ENCODE measurements at regions not wholly inside any gene's neighbourhood (a gene's known extent, or its start where the extent isn't known, plus 50 kb on each side); places are given as distances from the start of the nearest gene placed in this dataset.

- Histone ChIP-seq H3K27me3 (ENCODE audit: insufficient read depth, low read length) (no peaks in the 10 kb centered on the region), H3K36me3 (ENCODE audit: insufficient read depth, low read length) (no peaks in the 10 kb centered on the region), H3K4me1 (ENCODE audit: insufficient read depth, low read length) (no peaks in the 10 kb centered on the region), H3K4me3 (ENCODE audit: low read length in 2 of 2) (no peak overlapping the region), H3K9me3 (ENCODE audit: control insufficient read depth in 1 of 2, low read length in 2 of 2) (no peaks in the 10 kb centered on the region), H3K27ac (ENCODE audit: low read depth, low read length) (no peak overlapping the region)
- Mint-ChIP-seq H3K4me3 (no peak overlapping the region), H3K9me3 (peaks cover 2 to 20% (median 10%) of the 10 kb centered on the region in 8 donors), H3K36me3 (no peaks in the 10 kb centered on the region), H3K4me1 (no peaks in the 10 kb centered on the region), H3K27me3 (peaks cover 0 to 1% of the 10 kb centered on the region in 2 donors), H3K27ac (no peak overlapping the region)
- CTCF ChIA-PET (ENCODE audit: partially characterized antibody) = interaction anchor here (1.0 kb wide), 1 partner anchor 9 kb away, joined by 3 read pairs; no protein-coding TSS in a partner anchor
- intact Hi-C loops (cut with micrococcal nuclease) = no loop called here
- POLR2A ChIA-PET (ENCODE audit: partially characterized antibody) = no interaction called here
- no peak for DNase-seq
These were observed 2222.7 kb upstream of the WWC1 start for GRCh38 chr5:166068547-166069335.

DNA sequence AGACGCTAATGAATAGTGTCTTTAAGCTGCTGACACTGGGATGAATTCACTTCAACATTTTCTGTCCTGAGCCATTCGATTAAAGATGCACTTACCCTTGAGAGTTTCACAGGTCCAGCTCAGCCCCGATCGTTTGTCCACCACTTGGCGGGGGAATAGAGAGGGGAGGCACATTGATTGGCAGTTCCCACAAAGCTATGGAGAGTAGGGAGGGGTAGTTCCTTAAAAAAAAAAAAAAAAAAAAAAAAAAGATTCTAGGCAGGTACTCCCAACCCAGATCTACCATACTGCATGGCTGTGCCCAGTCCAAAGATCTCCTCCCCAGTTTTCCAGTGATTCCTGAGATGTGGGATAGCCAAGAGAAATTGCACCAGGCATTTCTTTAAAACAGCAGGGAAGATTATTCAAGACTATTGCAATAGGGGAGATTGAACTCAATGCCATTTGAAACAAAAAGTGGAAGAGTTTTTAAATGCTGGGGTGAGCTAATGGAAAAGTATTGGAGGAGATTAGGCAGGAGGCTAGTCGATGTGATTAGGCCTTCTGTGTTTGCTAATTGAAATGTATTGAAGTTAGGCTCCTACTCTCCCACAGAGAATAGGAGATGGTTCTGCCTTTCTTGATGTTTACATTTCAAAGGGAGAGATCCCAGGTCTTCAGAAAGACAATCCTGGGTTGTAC, 2217.4 kb upstream of the WWC1 start:
- H3K27ac Mint-ChIP-seq = no peak overlapping the region
- Histone ChIP-seq H3K9me3 (ENCODE audit: control insufficient read depth in 1 of 2, low read length in 2 of 2) (no peaks in the 10 kb centered on the region), H3K27me3 (ENCODE audit: insufficient read depth, low read length) (no peaks in the 10 kb centered on the region), H3K4me1 (ENCODE audit: insufficient read depth, low read length) (no peaks in the 10 kb centered on the region), H3K4me3 (ENCODE audit: low read length in 2 of 2) (no peak overlapping the region), H3K27ac (ENCODE audit: low read depth, low read length) (no peak overlapping the region), H3K36me3 (ENCODE audit: insufficient read depth, low read length) (no peaks in the 10 kb centered on the region)
- intact Hi-C loops (cut with micrococcal nuclease) = no loop called here
- peaks cover 0 to 1% of the 10 kb centered on the region in 2 donors for H3K27me3 Mint-ChIP-seq
- H3K4me3 Mint-ChIP-seq = no peak overlapping the region
- POLR2A ChIA-PET (ENCODE audit: partially characterized antibody) = no interaction called here
- peaks cover 2 to 14% (median 7%) of the 10 kb centered on the region in 8 donors for H3K9me3 Mint-ChIP-seq
- no peak for DNase-seq
- CTCF ChIA-PET (ENCODE audit: partially characterized antibody) = no interaction called here
- no peaks in the 10 kb centered on the region for H3K4me1 Mint-ChIP-seq
- no peaks in the 10 kb centered on the region for H3K36me3 Mint-ChIP-seq

DNA sequence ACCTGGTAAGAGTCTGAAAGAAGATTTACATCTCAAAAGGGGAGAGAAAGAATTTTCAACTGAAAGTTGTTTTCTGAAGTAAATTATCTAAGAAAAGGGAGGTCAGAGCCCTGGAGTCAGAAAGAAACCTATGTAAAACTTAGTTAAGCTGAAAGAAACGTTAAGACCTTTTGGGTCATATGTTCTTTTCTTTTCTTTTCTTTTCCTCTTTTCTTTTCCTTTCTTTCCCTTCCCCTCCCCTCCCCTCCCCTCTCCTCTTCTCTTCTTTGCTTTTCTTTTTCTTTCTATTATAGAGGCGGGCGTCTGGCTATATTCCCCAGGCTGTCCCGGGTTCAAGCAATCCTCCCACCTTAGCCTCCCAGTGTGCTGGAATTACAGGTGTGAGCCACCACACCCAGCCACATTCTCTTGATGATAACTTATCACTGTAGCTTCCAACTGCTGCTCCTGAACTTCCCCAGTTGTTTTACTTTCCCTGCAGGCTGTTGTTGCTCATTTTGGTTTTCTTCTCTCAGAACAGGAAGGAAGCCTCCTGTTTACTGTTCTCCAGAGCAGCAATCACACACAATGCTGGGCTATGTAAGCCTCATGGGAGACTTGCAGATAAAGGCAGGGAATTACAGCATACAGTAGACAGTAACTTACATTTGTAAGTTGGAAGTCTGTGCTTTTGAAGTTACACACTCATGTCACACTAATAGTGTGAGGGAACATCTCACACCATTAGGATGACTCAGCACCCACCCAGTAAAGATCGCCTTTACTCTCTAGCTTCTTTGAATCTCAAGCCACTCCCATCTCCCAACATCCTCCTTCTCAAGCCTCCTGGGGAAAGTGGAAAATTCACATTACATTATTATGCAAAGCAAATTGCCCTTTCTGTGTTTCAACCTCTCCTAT, 2216.6 kb upstream of the WWC1 start:
- CTCF ChIA-PET (ENCODE audit: partially characterized antibody) = no interaction called here

GRCh38 chr5:166083183-166083959, 2208.1 kb upstream of the WWC1 start:
- H3K27me3 Mint-ChIP-seq = no peaks in the 10 kb centered on the region
- H3K4me3 Mint-ChIP-seq = no peak overlapping the region
- intact Hi-C loops (cut with micrococcal nuclease) = no loop called here
- Histone ChIP-seq H3K4me3 (ENCODE audit: low read length in 2 of 2) (no peak overlapping the region), H3K27me3 (ENCODE audit: insufficient read depth, low read length) (no peaks in the 10 kb centered on the region), H3K9me3 (ENCODE audit: control insufficient read depth in 1 of 2, low read length in 2 of 2) (peaks cover 0 to 3% of the 10 kb centered on the region in 2 donors), H3K4me1 (ENCODE audit: insufficient read depth, low read length) (no peaks in the 10 kb centered on the region), H3K36me3 (ENCODE audit: insufficient read depth, low read length) (no peaks in the 10 kb centered on the region), H3K27ac (ENCODE audit: low read depth, low read length) (no peak overlapping the region)
- no peaks in the 10 kb centered on the region for H3K4me1 Mint-ChIP-seq
- no peaks in the 10 kb centered on the region for H3K36me3 Mint-ChIP-seq
- DNase-seq = no peak
- ChIA-PET POLR2A (ENCODE audit: partially characterized antibody) (no interaction called here), CTCF (ENCODE audit: partially characterized antibody) (no interaction called here)
- no peak overlapping the region for H3K27ac Mint-ChIP-seq
- H3K9me3 Mint-ChIP-seq = peaks cover 0 to 14% (median 8%) of the 10 kb centered on the region in 8 donors

More for the DNA sequence above, 2216.6 kb upstream of the WWC1 start:
- Histone ChIP-seq H3K27ac (ENCODE audit: low read depth, low read length) (no peak overlapping the region), H3K4me3 (ENCODE audit: low read length in 2 of 2) (no peak overlapping the region), H3K9me3 (ENCODE audit: control insufficient read depth in 1 of 2, low read length in 2 of 2) (no peaks in the 10 kb centered on the region), H3K36me3 (ENCODE audit: insufficient read depth, low read length) (no peaks in the 10 kb centered on the region), H3K4me1 (ENCODE audit: insufficient read depth, low read length) (no peaks in the 10 kb centered on the region), H3K27me3 (ENCODE audit: insufficient read depth, low read length) (no peaks in the 10 kb centered on the region)
- no peak overlapping the region for H3K27ac Mint-ChIP-seq
- POLR2A ChIA-PET (ENCODE audit: partially characterized antibody) = no interaction called here
- H3K4me1 Mint-ChIP-seq = no peaks in the 10 kb centered on the region
- intact Hi-C loops (cut with micrococcal nuclease) = no loop called here
- DNase-seq = no peak
- H3K4me3 Mint-ChIP-seq = no peak overlapping the region
- H3K27me3 Mint-ChIP-seq = peaks cover 0 to 1% of the 10 kb centered on the region in 2 donors
- H3K9me3 Mint-ChIP-seq = peaks cover 0 to 11% (median 7%) of the 10 kb centered on the region in 8 donors
- H3K36me3 Mint-ChIP-seq = no peaks in the 10 kb centered on the region

GRCh38 chr5:166086568-166086967, 2204.9 kb upstream of the WWC1 start:
- H3K4me3 Mint-ChIP-seq = no peak overlapping the region
- no peak overlapping the region for H3K27ac ChIP-seq (ENCODE audit: low read depth, low read length)
- H3K4me1 Mint-ChIP-seq = no peaks in the 10 kb centered on the region
- H3K36me3 Mint-ChIP-seq = no peaks in the 10 kb centered on the region
- H3K4me3 ChIP-seq (ENCODE audit: low read length in 2 of 2) = no peak overlapping the region
- DNase-seq = no peak
- ChIA-PET CTCF (ENCODE audit: partially characterized antibody) (no interaction called here), POLR2A (ENCODE audit: partially characterized antibody) (no interaction called here)
- H3K27me3 Mint-ChIP-seq = no peaks in the 10 kb centered on the region
- intact Hi-C loops (cut with micrococcal nuclease) = no loop called here
- no peak overlapping the region for H3K27ac Mint-ChIP-seq
- H3K9me3 Mint-ChIP-seq = peaks cover 0 to 14% (median 8%) of the 10 kb centered on the region in 8 donors
- no peaks in the 10 kb centered on the region for H3K36me3 ChIP-seq (ENCODE audit: insufficient read depth, low read length)
- H3K4me1 ChIP-seq (ENCODE audit: insufficient read depth, low read length) = no peaks in the 10 kb centered on the region
- no peaks in the 10 kb centered on the region for H3K27me3 ChIP-seq (ENCODE audit: insufficient read depth, low read length)
- peaks cover 0 to 3% of the 10 kb centered on the region in 2 donors for H3K9me3 ChIP-seq (ENCODE audit: control insufficient read depth in 1 of 2, low read length in 2 of 2)

DNA sequence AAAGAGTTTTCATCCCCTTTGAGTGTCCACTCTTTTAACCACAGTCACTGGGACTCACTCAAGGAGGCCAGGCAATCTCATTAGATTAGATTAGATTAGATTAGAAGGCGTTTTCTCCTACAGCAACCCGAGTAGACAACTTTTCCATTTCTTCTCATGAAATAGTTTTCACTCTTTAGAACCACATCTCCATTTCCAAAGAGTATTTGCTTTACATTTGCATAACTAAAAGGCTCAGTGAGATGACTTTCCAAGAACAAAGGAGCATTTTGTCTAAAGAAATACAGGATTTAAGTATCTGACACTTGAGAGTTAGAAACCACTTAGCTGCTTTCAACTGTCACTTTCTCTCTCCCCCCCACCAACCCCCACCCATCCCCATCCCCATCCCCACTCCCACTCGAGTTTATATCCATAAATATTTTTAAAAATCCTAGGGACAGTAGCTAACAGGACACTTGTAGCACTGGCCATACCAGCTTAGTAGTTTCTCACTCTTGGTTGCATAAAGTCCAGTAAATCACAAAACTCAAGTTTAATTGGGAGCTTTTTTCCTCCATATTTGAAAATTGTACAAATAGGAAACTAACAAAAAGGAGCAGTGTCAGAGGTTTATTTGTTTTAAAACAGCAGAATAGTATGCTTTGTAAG, 2202.9 kb upstream of the WWC1 start:
- H3K4me3 Mint-ChIP-seq = no peak overlapping the region
- intact Hi-C loops (cut with micrococcal nuclease) = no loop called here
- H3K27me3 Mint-ChIP-seq = no peaks in the 10 kb centered on the region
- Histone ChIP-seq H3K36me3 (ENCODE audit: insufficient read depth, low read length) (no peaks in the 10 kb centered on the region), H3K9me3 (ENCODE audit: control insufficient read depth in 1 of 2, low read length in 2 of 2) (peaks cover 0 to 3% of the 10 kb centered on the region in 2 donors), H3K27ac (ENCODE audit: low read depth, low read length) (no peak overlapping the region), H3K4me1 (ENCODE audit: insufficient read depth, low read length) (no peaks in the 10 kb centered on the region), H3K4me3 (ENCODE audit: low read length in 2 of 2) (no peak overlapping the region), H3K27me3 (ENCODE audit: insufficient read depth, low read length) (no peaks in the 10 kb centered on the region)
- no peaks in the 10 kb centered on the region for H3K4me1 Mint-ChIP-seq
- H3K27ac Mint-ChIP-seq = no peak overlapping the region
- no peak for DNase-seq
- H3K36me3 Mint-ChIP-seq = no peaks in the 10 kb centered on the region
- POLR2A ChIA-PET (ENCODE audit: partially characterized antibody) = no interaction called here
- CTCF ChIA-PET (ENCODE audit: partially characterized antibody) = no interaction called here
- H3K9me3 Mint-ChIP-seq = peaks cover 2 to 24% (median 9%) of the 10 kb centered on the region in 8 donors

Data from CD4-positive, alpha-beta memory T cell (primary cell).